GM23338 (cell line): ENCODE measurements at regions not wholly inside any gene's neighbourhood (a gene's known extent, or its start where the extent isn't known, plus 50 kb on each side); places are given as distances from the start of the nearest gene placed in this dataset.

Experiments
- ATAC-seq: fragments of 200-7000 bp; cut with Tn5 transposase; 3 replicates; pipeline ENCODE4 v1.9.1; 2020
- DNase-seq: peaks from one replicate; pipeline ENCODE4 v3.0.0-alpha.2; 2015; ENCODE audit warnings: low spot score
- H2AFZ ChIP-seq: fragments of 200-600 bp; sonication (generic); 2 replicates; pipeline ENCODE4 v1.8.0; 2016; ENCODE audit warnings: antibody characterized with exemption, mild to moderate bottlenecking, moderate library complexity
- H3F3A ChIP-seq: fragments of 200-600 bp; sonication (generic); replicated peaks from 2 replicates; pipeline ENCODE4 v1.8.0; 2017; ENCODE audit warnings: antibody characterized with exemption, mixed run types, low read depth
- H3K27ac ChIP-seq: fragments of 200-600 bp; sonication (generic); 2 replicates; pipeline ENCODE4 v1.6.1; 2016; ENCODE audit warnings: low read depth
- H3K27me3 ChIP-seq: fragments of 200-600 bp; sonication (generic); 2 replicates; pipeline ENCODE4 v1.8.0; 2016; ENCODE audit warnings: mild to moderate bottlenecking, mixed run types, moderate library complexity; ENCODE audit not compliant: insufficient read depth
- H3K36me3 ChIP-seq: fragments of 200-600 bp; sonication (generic); 2 replicates; pipeline ENCODE4 v1.8.0; 2016; ENCODE audit warnings: mild to moderate bottlenecking; ENCODE audit not compliant: insufficient read depth
- H3K4me1 ChIP-seq: fragments of 200-600 bp; sonication (generic); 2 replicates; pipeline ENCODE4 v1.8.0; 2016; ENCODE audit warnings: mild to moderate bottlenecking, moderate library complexity; ENCODE audit not compliant: insufficient read depth
- H3K4me2 ChIP-seq: fragments of 200-600 bp; sonication (generic); 2 replicates; pipeline ENCODE4 v1.7.1; 2017; ENCODE audit warnings: mixed run types
- H3K4me3 ChIP-seq: fragments of 200-600 bp; sonication (generic); 2 replicates; pipeline ENCODE4 v1.6.1; 2016; ENCODE audit warnings: mixed run types
- H3K79me2 ChIP-seq: fragments of 200-600 bp; sonication (generic); replicated peaks from 2 replicates; pipeline ENCODE4 v1.8.0; 2017; ENCODE audit warnings: mild to moderate bottlenecking; ENCODE audit not compliant: insufficient read depth
- H3K9me2 ChIP-seq: fragments of 200-600 bp; sonication (generic); 2 replicates; pipeline ENCODE4 v1.8.0; 2017; ENCODE audit not compliant: insufficient read depth
- H4K20me1 ChIP-seq: fragments of 200-600 bp; sonication (generic); replicated peaks from 2 replicates; pipeline ENCODE4 v1.8.0; 2017; ENCODE audit warnings: mild to moderate bottlenecking; ENCODE audit not compliant: insufficient read depth
- H3K27ac Mint-ChIP-seq: 2 replicates; pipeline ENCODE4 v1.8.0; 2020; ENCODE audit warnings: inconsistent platforms, mild to moderate bottlenecking, moderate library complexity, mixed read lengths
- H3K27me3 Mint-ChIP-seq: 3 replicates; pipeline ENCODE4 v1.8.0; 2022; ENCODE audit warnings: low read depth, mild to moderate bottlenecking, moderate library complexity, mixed read lengths, inconsistent platforms; ENCODE audit not compliant: insufficient read depth, poor library complexity
- H3K36me3 Mint-ChIP-seq: 3 replicates; pipeline ENCODE4 v1.8.0; 2021; ENCODE audit warnings: low read depth, mild to moderate bottlenecking, inconsistent platforms, moderate library complexity, mixed read lengths
- H3K4me1 Mint-ChIP-seq: 3 replicates; pipeline ENCODE4 v1.8.0; 2020; ENCODE audit warnings: mild to moderate bottlenecking, inconsistent platforms, mixed read lengths
- H3K4me3 Mint-ChIP-seq: 3 replicates; pipeline ENCODE4 v1.8.0; 2021; ENCODE audit warnings: moderate library complexity, mild to moderate bottlenecking, inconsistent platforms, mixed read lengths
- H3K9me3 Mint-ChIP-seq: 3 replicates; pipeline ENCODE4 v1.8.0; 2020; ENCODE audit warnings: moderate library complexity, mild to moderate bottlenecking, inconsistent platforms, mixed read lengths
- CREB1 ChIP-seq: fragments of 250-450 bp; sonication (Bioruptor Pico); IDR thresholded peaks from 2 replicates; pipeline ENCODE4 v1.5.0; 2020; ENCODE audit warnings: low read depth, mild to moderate bottlenecking, moderate library complexity
- CTCF ChIP-seq, 2 experiments: fragments of 200-600 bp in 1 of 2; sonication (generic) in 1 of 2; conservative IDR thresholded peaks; 2 replicates each; pipeline versions ENCODE4 v1.5.1 to v1.6.1; 2016 to 2017; ENCODE audit warnings: antibody characterized with exemption in 2 of 2, low read depth in 2 of 2, mild to moderate bottlenecking in 2 of 2, moderate library complexity in 1 of 2
- ETS1 ChIP-seq: IDR thresholded peaks from 2 replicates; pipeline ENCODE4 v1.6.1; 2016; ENCODE audit warnings: antibody characterized with exemption
- NANOG ChIP-seq: IDR thresholded peaks from 2 replicates; pipeline ENCODE4 v1.6.1; 2016; ENCODE audit warnings: antibody characterized with exemption, borderline replicate concordance
- REST ChIP-seq: IDR thresholded peaks from one replicate; pipeline ENCODE4 v1.6.1; 2018; ENCODE audit warnings: antibody characterized with exemption; ENCODE audit not compliant: unreplicated experiment

GRCh38 chr4:54572152-54572542, 85.6 kb upstream of the KIT start:
- Mint-ChIP-seq H3K27me3 (peaks cover 24% of the 10 kb centered on the region), H3K9me3 (no peaks in the 10 kb centered on the region), H3K4me1 (peaks cover 32% of the 10 kb centered on the region), H3K27ac (no peak overlapping the region), H3K36me3 (no peaks in the 10 kb centered on the region), H3K4me3 (no peak overlapping the region)
- peaks cover 19% of the 10 kb centered on the region; the same call in 1 of the 2 replicates for H3K27me3 ChIP-seq
- peak; percentile 89 for ATAC-seq
- H3K4me1 ChIP-seq: peaks cover 24% of the 10 kb centered on the region
- H3K79me2 ChIP-seq: no peaks in the 10 kb centered on the region
- H3K4me3 ChIP-seq: no peak overlapping the region
- H3K4me2 ChIP-seq: peak overlapping the region; percentile 59
- no peaks in the 10 kb centered on the region for H4K20me1 ChIP-seq
- H3F3A ChIP-seq: no peaks in the 10 kb centered on the region
- TF ChIP-seq CREB1 (no peak), NANOG (no peak), REST (no peak), ETS1 (no peak)
- no peak for DNase-seq
- no peaks in the 10 kb centered on the region for H3K9me2 ChIP-seq
- H3K27ac ChIP-seq: no peak overlapping the region
- no peak overlapping the region for H2AFZ ChIP-seq
- no peaks in the 10 kb centered on the region for H3K36me3 ChIP-seq

- no peak overlapping the region for H3K27ac Mint-ChIP-seq
- Histone ChIP-seq H3K27me3 (peaks cover 19% of the 10 kb centered on the region; the same call in 1 of the 2 replicates), H3K9me2 (no peaks in the 10 kb centered on the region), H3K27ac (no peak overlapping the region), H3K79me2 (no peaks in the 10 kb centered on the region), H4K20me1 (no peaks in the 10 kb centered on the region), H3K4me2 (no peak overlapping the region), H3K4me3 (no peak overlapping the region), H2AFZ (no peak overlapping the region), H3K36me3 (no peaks in the 10 kb centered on the region), H3K4me1 (peaks cover 24% of the 10 kb centered on the region), H3F3A (no peaks in the 10 kb centered on the region)
- H3K36me3 Mint-ChIP-seq: no peaks in the 10 kb centered on the region
- TF ChIP-seq NANOG (no peak), CTCF (conservative IDR thresholded peaks at IDR 0.05; ENCODE audit: low read depth in 2 of 2) (no peak)
- H3K9me3 Mint-ChIP-seq: no peaks in the 10 kb centered on the region
- no peak for DNase-seq
- no peak overlapping the region for H3K4me3 Mint-ChIP-seq
- H3K4me1 Mint-ChIP-seq: peaks cover 32% of the 10 kb centered on the region
- peaks cover 24% of the 10 kb centered on the region for H3K27me3 Mint-ChIP-seq
- no peak for ATAC-seq
These were observed 83.3 kb upstream of the KIT start for GRCh38 chr4:54574500-54574899.
